ENCODE measurements at regions not wholly inside any gene's neighbourhood (a gene's known extent, or its start where the extent isn't known, plus 50 kb on each side); places are given as distances from the start of the nearest gene placed in this dataset.
"Not testable (repeated sequence)": the region's sequence is repeated elsewhere in the genome, so short reads cannot be mapped to it uniquely, and the experiment has no call there.

GRCh38 chr15:20285696-20286300, 255.8 kb downstream of the GOLGA6L6 start:
- not testable (repeated sequence) for H3K27me3 ChIP-seq, H3K9ac ChIP-seq, H4K20me1 ChIP-seq, H3K4me1 ChIP-seq, H3K4me2 ChIP-seq, H3K27ac ChIP-seq, H3K4me3 ChIP-seq, H3K36me3 ChIP-seq
- H3K9me3 ChIP-seq (replicated peaks in 1 of 11) = peaks cover 0 to 15% (median 0%) of the 10 kb centered on the region in 11 experiments; a peak in 6 of 22 replicates

GRCh38 chr15:20284891-20285535, 256.6 kb downstream of the GOLGA6L6 start:
- not testable (repeated sequence) for H3K4me3 ChIP-seq, H3K4me1 ChIP-seq, H3K4me2 ChIP-seq, H3K36me3 ChIP-seq, H3K27ac ChIP-seq, H3K9ac ChIP-seq, H4K20me1 ChIP-seq, H3K27me3 ChIP-seq
- H3K9me3 ChIP-seq (replicated peaks in 1 of 11) = peaks cover 0 to 16% (median 0%) of the 10 kb centered on the region in 11 experiments; a peak in 6 of 22 replicates

- peaks cover 0 to 16% (median 4%) of the 10 kb centered on the region in 11 experiments; a peak in 7 of 22 replicates for H3K9me3 ChIP-seq (replicated peaks in 1 of 11)
- H3K4me2 ChIP-seq, H3K4me3 ChIP-seq, H3K27ac ChIP-seq, H3K27me3 ChIP-seq, H4K20me1 ChIP-seq, H3K9ac ChIP-seq, H3K36me3 ChIP-seq, H3K4me1 ChIP-seq: not testable (repeated sequence)
Observed at GRCh38 chr15:20283651-20284050, 257.9 kb downstream of the GOLGA6L6 start.

GRCh38 chr15:20282491-20282943, 259.1 kb downstream of the GOLGA6L6 start:
- not testable (repeated sequence) for H3K36me3 ChIP-seq, H4K20me1 ChIP-seq, H3K4me2 ChIP-seq, H3K27me3 ChIP-seq, H3K4me3 ChIP-seq, H3K4me1 ChIP-seq, H3K27ac ChIP-seq, H3K9ac ChIP-seq
- H3K9me3 ChIP-seq (replicated peaks in 1 of 11) = peaks cover 0 to 16% (median 4%) of the 10 kb centered on the region in 11 experiments; a peak in 10 of 22 replicates

GRCh38 chr15:20281567-20282275, 259.9 kb downstream of the GOLGA6L6 start:
- not testable (repeated sequence) for H3K27ac ChIP-seq, H4K20me1 ChIP-seq, H3K36me3 ChIP-seq, H3K4me3 ChIP-seq, H3K27me3 ChIP-seq, H3K4me1 ChIP-seq, H3K4me2 ChIP-seq, H3K9ac ChIP-seq
- H3K9me3 ChIP-seq (replicated peaks in 1 of 11) = peaks cover 0 to 19% (median 9%) of the 10 kb centered on the region in 11 experiments; a peak in 11 of 22 replicates

- H3K4me3 ChIP-seq = no peak overlapping the region
- no peak overlapping the region for H3K9ac ChIP-seq
- H3K4me1 ChIP-seq = no peaks in the 10 kb centered on the region
- H3K36me3 ChIP-seq = no peaks in the 10 kb centered on the region
- H3K27ac ChIP-seq = no peak overlapping the region
- TF ChIP-seq Cebpa-rat (IDR thresholded peaks at IDR 0.05) = no peak
- no peak overlapping the region for H3K4me2 ChIP-seq
- no peaks in the 10 kb centered on the region for H4K20me1 ChIP-seq
- H3K27me3 ChIP-seq = no peaks in the 10 kb centered on the region
- peaks cover 0 to 24% (median 9%) of the 10 kb centered on the region in 11 experiments; a peak in 11 of 22 replicates for H3K9me3 ChIP-seq (replicated peaks in 1 of 11)
Observed at GRCh38 chr15:20280933-20281463, 260.6 kb downstream of the GOLGA6L6 start.

GRCh38 chr15:20280141-20280932, 261.3 kb downstream of the GOLGA6L6 start:
- H3K4me1 ChIP-seq, H4K20me1 ChIP-seq, H3K9ac ChIP-seq, H3K27me3 ChIP-seq, H3K4me2 ChIP-seq, H3K36me3 ChIP-seq, H3K4me3 ChIP-seq, H3K27ac ChIP-seq: not testable (repeated sequence)
- peaks cover 0 to 24% (median 9%) of the 10 kb centered on the region in 11 experiments; a peak in 11 of 22 replicates for H3K9me3 ChIP-seq (replicated peaks in 1 of 11)

- H3K9me3 ChIP-seq (replicated peaks in 1 of 11) = peaks cover 0 to 24% (median 9%) of the 10 kb centered on the region in 11 experiments; a peak in 11 of 22 replicates
Observed at GRCh38 chr15:20279056-20279455, 262.5 kb downstream of the GOLGA6L6 start.

GRCh38 chr15:20278376-20278775, 263.2 kb downstream of the GOLGA6L6 start:
- H4K20me1 ChIP-seq = not testable (repeated sequence)
- H3K9me3 ChIP-seq (replicated peaks in 1 of 11) = peaks cover 0 to 24% (median 9%) of the 10 kb centered on the region in 11 experiments; a peak in 11 of 22 replicates

More at GRCh38 chr15:20279056-20279455, 262.5 kb downstream of the GOLGA6L6 start:
- H3K4me3 ChIP-seq, H3K4me2 ChIP-seq, H4K20me1 ChIP-seq, H3K9ac ChIP-seq, H3K27me3 ChIP-seq, H3K36me3 ChIP-seq, H3K27ac ChIP-seq, H3K4me1 ChIP-seq: not testable (repeated sequence)

GRCh38 chr15:20277451-20277850, 264.1 kb downstream of the GOLGA6L6 start:
- H3K9ac ChIP-seq, H3K4me3 ChIP-seq, H3K4me1 ChIP-seq, H3K27me3 ChIP-seq, H3K4me2 ChIP-seq, H4K20me1 ChIP-seq, H3K27ac ChIP-seq, H3K36me3 ChIP-seq: not testable (repeated sequence)
- H3K9me3 ChIP-seq (replicated peaks in 1 of 11) = peaks cover 0 to 30% (median 11%) of the 10 kb centered on the region in 11 experiments; a peak in 11 of 22 replicates

More at GRCh38 chr15:20278376-20278775, 263.2 kb downstream of the GOLGA6L6 start:
- H3K27ac ChIP-seq, H3K27me3 ChIP-seq, H3K9ac ChIP-seq, H3K4me3 ChIP-seq, H3K4me1 ChIP-seq, H3K36me3 ChIP-seq, H3K4me2 ChIP-seq: not testable (repeated sequence)

Measured in BLaER1 treated with 17β-estradiol and CSF1 and Interleukin-3, amounts not matched to agents 10 nM and 100 nM (cell line).